LNCAP (cell line): ENCODE measurements at regions not wholly inside any gene's neighbourhood (a gene's known extent, or its start where the extent isn't known, plus 50 kb on each side); places are given as distances from the start of the nearest gene placed in this dataset.

Experiments
- CTCF ChIP-seq: fragments of 450-650 bp; IDR thresholded peaks from 2 replicates; pipeline ENCODE4 v1.5.1; 2017; ENCODE audit warnings: mild to moderate bottlenecking

GRCh38 chr20:11338496-11339306, 579.0 kb upstream of the BTBD3 start:
- TF ChIP-seq CTCF, result no peak

GRCh38 chr20:11344939-11345338, 572.8 kb upstream of the BTBD3 start:
- TF ChIP-seq CTCF, result no peak

GRCh38 chr20:11347738-11348137, 570.0 kb upstream of the BTBD3 start:
- no peak for TF ChIP-seq CTCF

GRCh38 chr20:11350126-11351005, 567.3 kb upstream of the BTBD3 start:
- TF ChIP-seq CTCF, result no peak

GRCh38 chr20:11352041-11352440, 565.7 kb upstream of the BTBD3 start:
- no peak for TF ChIP-seq CTCF

GRCh38 chr20:11354846-11355245, 562.8 kb upstream of the BTBD3 start:
- TF ChIP-seq CTCF, result no peak

- TF ChIP-seq CTCF, result no peak
Measured at GRCh38 chr20:11355345-11355744, 562.3 kb upstream of the BTBD3 start.
